ENCODE measurements at regions not wholly inside any gene's neighbourhood (a gene's known extent, or its start where the extent isn't known, plus 50 kb on each side); places are given as distances from the start of the nearest gene placed in this dataset.
"Not testable (repeated sequence)": the region's sequence is repeated elsewhere in the genome, so short reads cannot be mapped to it uniquely, and the experiment has no call there.

- H3K36me3 ChIP-seq: no peaks in the 10 kb centered on the region
- H3K4me1 ChIP-seq: no peaks in the 10 kb centered on the region
- no peak for DNase-seq
- no peak overlapping the region for H3K27ac ChIP-seq
- H3K27me3 ChIP-seq: no peaks in the 10 kb centered on the region
- no peaks in the 10 kb centered on the region for H3K9me3 ChIP-seq (replicated peaks)
- no peak overlapping the region for H3K4me3 ChIP-seq
These were observed 100.0 kb upstream of the GRAMD1B start for GRCh38 chr11:123330071-123330470.

- Histone ChIP-seq H3K27ac (no peak overlapping the region), H3K4me3 (no peak overlapping the region), H3K27me3 (no peaks in the 10 kb centered on the region), H3K9me3 (replicated peaks) (no peaks in the 10 kb centered on the region), H3K4me1 (no peaks in the 10 kb centered on the region), H3K36me3 (no peaks in the 10 kb centered on the region)
- DNase-seq: no peak
These were observed 101.7 kb upstream of the GRAMD1B start for GRCh38 chr11:123328281-123328867.

- Histone ChIP-seq H3K4me3 (no peak overlapping the region), H3K9me3 (replicated peaks) (no peaks in the 10 kb centered on the region), H3K36me3 (no peaks in the 10 kb centered on the region), H3K4me1 (no peaks in the 10 kb centered on the region), H3K27ac (no peak overlapping the region), H3K27me3 (no peaks in the 10 kb centered on the region)
- no peak for DNase-seq
These were observed 104.5 kb upstream of the GRAMD1B start for GRCh38 chr11:123325533-123325932.

- Histone ChIP-seq H3K4me1 (no peaks in the 10 kb centered on the region), H3K27ac (no peak overlapping the region), H3K4me3 (no peak overlapping the region), H3K36me3 (no peaks in the 10 kb centered on the region), H3K9me3 (replicated peaks) (no peaks in the 10 kb centered on the region), H3K27me3 (no peaks in the 10 kb centered on the region)
- DNase-seq: no peak
These were observed 106.5 kb upstream of the GRAMD1B start for GRCh38 chr11:123323568-123323967.

- H3K36me3 ChIP-seq: no peaks in the 10 kb centered on the region
- H3K9me3 ChIP-seq (replicated peaks): no peaks in the 10 kb centered on the region
- no peak for DNase-seq
- no peak overlapping the region for H3K4me3 ChIP-seq
- H3K4me1 ChIP-seq: no peaks in the 10 kb centered on the region
- H3K27me3 ChIP-seq: no peaks in the 10 kb centered on the region
- H3K27ac ChIP-seq: no peak overlapping the region
These were observed 108.4 kb upstream of the GRAMD1B start for GRCh38 chr11:123321636-123322035.

- no peak overlapping the region for H3K27ac ChIP-seq
These were observed 111.4 kb upstream of the GRAMD1B start for GRCh38 chr11:123318623-123319022.

GRCh38 chr11:123318132-123318531 lies 111.9 kb upstream of the GRAMD1B start:
- not testable (repeated sequence) for H3K27ac ChIP-seq, H3K4me3 ChIP-seq

More at GRCh38 chr11:123318623-123319022, 111.4 kb upstream of the GRAMD1B start:
- no peaks in the 10 kb centered on the region for H3K36me3 ChIP-seq
- no peak overlapping the region for H3K4me3 ChIP-seq
- no peaks in the 10 kb centered on the region for H3K9me3 ChIP-seq (replicated peaks)
- DNase-seq: no peak
- H3K4me1 ChIP-seq: no peaks in the 10 kb centered on the region
- H3K27me3 ChIP-seq: no peaks in the 10 kb centered on the region

GRCh38 chr11:123316003-123316402 lies 114.1 kb upstream of the GRAMD1B start:
- Histone ChIP-seq H3K27me3 (no peaks in the 10 kb centered on the region), H3K9me3 (replicated peaks) (no peaks in the 10 kb centered on the region), H3K27ac (no peak overlapping the region), H3K4me3 (no peak overlapping the region), H3K36me3 (no peaks in the 10 kb centered on the region), H3K4me1 (no peaks in the 10 kb centered on the region)
- no peak for DNase-seq

More at GRCh38 chr11:123318132-123318531, 111.9 kb upstream of the GRAMD1B start:
- H3K27me3 ChIP-seq; H3K9me3 ChIP-seq (replicated peaks); H3K36me3 ChIP-seq; DNase-seq; H3K4me1 ChIP-seq: not testable (repeated sequence)

- H3K27ac ChIP-seq: no peak overlapping the region
- no peaks in the 10 kb centered on the region for H3K36me3 ChIP-seq
- H3K9me3 ChIP-seq (replicated peaks): no peaks in the 10 kb centered on the region
- no peak overlapping the region for H3K4me3 ChIP-seq
- no peaks in the 10 kb centered on the region for H3K27me3 ChIP-seq
- no peaks in the 10 kb centered on the region for H3K4me1 ChIP-seq
- no peak for DNase-seq
These were observed 115.1 kb upstream of the GRAMD1B start for GRCh38 chr11:123314972-123315371.

- no peak for DNase-seq
- no peak overlapping the region for H3K4me3 ChIP-seq
These were observed 116.8 kb upstream of the GRAMD1B start for GRCh38 chr11:123313262-123313661.

GRCh38 chr11:123308077-123308476 lies 113.0 kb upstream of the CLMP start:
- no peak overlapping the region for H3K4me3 ChIP-seq
- H3K27ac ChIP-seq: no peak overlapping the region
- no peak for DNase-seq
- H3K27me3 ChIP-seq: no peaks in the 10 kb centered on the region
- no peaks in the 10 kb centered on the region for H3K4me1 ChIP-seq
- H3K36me3 ChIP-seq: no peaks in the 10 kb centered on the region
- H3K9me3 ChIP-seq (replicated peaks): no peaks in the 10 kb centered on the region

More at GRCh38 chr11:123313262-123313661, 116.8 kb upstream of the GRAMD1B start:
- H3K27ac ChIP-seq: no peak overlapping the region
- no peaks in the 10 kb centered on the region for H3K9me3 ChIP-seq (replicated peaks)
- H3K27me3 ChIP-seq: no peaks in the 10 kb centered on the region
- no peaks in the 10 kb centered on the region for H3K4me1 ChIP-seq
- no peaks in the 10 kb centered on the region for H3K36me3 ChIP-seq

GRCh38 chr11:123307276-123307675 lies 112.2 kb upstream of the CLMP start:
- no peaks in the 10 kb centered on the region for H3K27me3 ChIP-seq
- H3K27ac ChIP-seq: no peak overlapping the region
- DNase-seq: no peak
- H3K9me3 ChIP-seq (replicated peaks): no peaks in the 10 kb centered on the region
- H3K4me1 ChIP-seq: no peaks in the 10 kb centered on the region
- no peak overlapping the region for H3K4me3 ChIP-seq
- H3K36me3 ChIP-seq: no peaks in the 10 kb centered on the region

- H3K27ac ChIP-seq: no peak overlapping the region
- no peaks in the 10 kb centered on the region for H3K9me3 ChIP-seq (replicated peaks)
- H3K4me3 ChIP-seq: no peak overlapping the region
- no peak for DNase-seq
- H3K4me1 ChIP-seq: no peaks in the 10 kb centered on the region
- H3K36me3 ChIP-seq: no peaks in the 10 kb centered on the region
- no peaks in the 10 kb centered on the region for H3K27me3 ChIP-seq
These were observed 111.5 kb upstream of the CLMP start for GRCh38 chr11:123306531-123306930.

GRCh38 chr11:123305601-123306375 lies 110.7 kb upstream of the CLMP start:
- Histone ChIP-seq H3K27me3 (no peaks in the 10 kb centered on the region), H3K4me1 (no peaks in the 10 kb centered on the region), H3K27ac (no peak overlapping the region), H3K4me3 (no peak overlapping the region), H3K9me3 (replicated peaks) (no peaks in the 10 kb centered on the region), H3K36me3 (no peaks in the 10 kb centered on the region)
- DNase-seq: no peak

GRCh38 chr11:123304828-123305466 lies 109.9 kb upstream of the CLMP start:
- H3K27me3 ChIP-seq: no peaks in the 10 kb centered on the region
- H3K36me3 ChIP-seq: no peaks in the 10 kb centered on the region
- H3K27ac ChIP-seq: no peak overlapping the region
- no peak for DNase-seq
- no peak overlapping the region for H3K4me3 ChIP-seq
- H3K9me3 ChIP-seq (replicated peaks): no peaks in the 10 kb centered on the region
- no peaks in the 10 kb centered on the region for H3K4me1 ChIP-seq

Measured in SJCRH30 (cell line).